NCI-H524 treated with DMSO at 0.1 percent for 48 hours (cell line): ENCODE measurements at regions not wholly inside any gene's neighbourhood (a gene's known extent, or its start where the extent isn't known, plus 50 kb on each side); places are given as distances from the start of the nearest gene placed in this dataset.
"Not testable (repeated sequence)": the region's sequence is repeated elsewhere in the genome, so short reads cannot be mapped to it uniquely, and the experiment has no call there.

ENCODE experiments used
- DNase-seq: peaks from one replicate; lab custom pipeline; 2025; lab: John Stamatoyannopoulos, UW

GRCh38 chr10:53162856-53163255 is 390.3 kb upstream of the MBL2 start:
- no peak for DNase-seq

- DNase-seq, result no peak
Observed at GRCh38 chr10:53161231-53161630, 388.6 kb upstream of the MBL2 start.

GRCh38 chr10:53155674-53156073 is 383.1 kb upstream of the MBL2 start:
- DNase-seq, result not testable (repeated sequence)

GRCh38 chr10:53153831-53154230 is 381.2 kb upstream of the MBL2 start:
- no peak for DNase-seq

GRCh38 chr10:53140506-53140905 is 367.9 kb upstream of the MBL2 start:
- DNase-seq, result no peak

GRCh38 chr10:53135897-53136253 is 363.3 kb upstream of the MBL2 start:
- DNase-seq, result no peak

GRCh38 chr10:53135213-53135896 is 362.8 kb upstream of the MBL2 start:
- no peak for DNase-seq

- no peak for DNase-seq
Observed at GRCh38 chr10:53134050-53134449, 361.5 kb upstream of the MBL2 start.

GRCh38 chr10:53130337-53130736 is 357.8 kb upstream of the MBL2 start:
- DNase-seq, result no peak

GRCh38 chr10:53127686-53128085 is 355.1 kb upstream of the MBL2 start:
- DNase-seq, result no peak

GRCh38 chr10:53123311-53123710 is 350.7 kb upstream of the MBL2 start:
- no peak for DNase-seq

GRCh38 chr10:53122281-53122680 is 349.7 kb upstream of the MBL2 start:
- no peak for DNase-seq

GRCh38 chr10:53115660-53116059 is 343.1 kb upstream of the MBL2 start:
- no peak for DNase-seq

GRCh38 chr10:53111529-53111928 is 338.9 kb upstream of the MBL2 start:
- DNase-seq, result no peak

GRCh38 chr10:53109320-53109719 is 336.7 kb upstream of the MBL2 start:
- DNase-seq, result no peak

- DNase-seq, result no peak
Observed at GRCh38 chr10:53108317-53108934, 335.8 kb upstream of the MBL2 start.

GRCh38 chr10:53107711-53108110 is 335.1 kb upstream of the MBL2 start:
- DNase-seq, result no peak

- no peak for DNase-seq
Observed at GRCh38 chr10:53102424-53102823, 329.8 kb upstream of the MBL2 start.

GRCh38 chr10:53093878-53094277 is 321.3 kb upstream of the MBL2 start:
- DNase-seq, result no peak

GRCh38 chr10:53091574-53091973 is 319.0 kb upstream of the MBL2 start:
- DNase-seq, result no peak

- no peak for DNase-seq
Observed at GRCh38 chr10:53088961-53089360, 316.4 kb upstream of the MBL2 start.

- DNase-seq, result no peak
Observed at GRCh38 chr10:53079283-53079682, 306.7 kb upstream of the MBL2 start.

GRCh38 chr10:53076948-53077347 is 304.4 kb upstream of the MBL2 start:
- DNase-seq, result no peak

GRCh38 chr10:53075469-53075868 is 302.9 kb upstream of the MBL2 start:
- DNase-seq, result no peak
